ENCODE measurements at regions not wholly inside any gene's neighbourhood (a gene's known extent, or its start where the extent isn't known, plus 50 kb on each side); places are given as distances from the start of the nearest gene placed in this dataset.
"Not testable (repeated sequence)": the region's sequence is repeated elsewhere in the genome, so short reads cannot be mapped to it uniquely, and the experiment has no call there.

- not testable (repeated sequence) for TF ChIP-seq POLR2A, CTCF (IDR thresholded peaks at IDR 0.05)
These were observed 281.6 kb upstream of the NOTCH2NLA start for GRCh38 chr1:146510248-146510983.

Data from breast epithelium (tissue), 3 donors.